Subcutaneous abdominal adipose tissue (tissue), 5 donors: ENCODE measurements at regions not wholly inside any gene's neighbourhood (a gene's known extent, or its start where the extent isn't known, plus 50 kb on each side); places are given as distances from the start of the nearest gene placed in this dataset.

Source experiments
- H3K27ac ChIP-seq: one replicate; pipeline ENCODE4 v1.7.0; 2013; ENCODE audit warnings: low read depth, mild to moderate bottlenecking, inconsistent platforms, low read length, moderate library complexity
- H3K27me3 ChIP-seq, 5 donors: one replicate each; pipeline ENCODE4 v1.7.0; 2013; ENCODE audit warnings: low read length in 5 of 5, inconsistent platforms in 1 of 5; ENCODE audit not compliant: control insufficient read depth in 5 of 5, insufficient read depth in 4 of 5
- H3K36me3 ChIP-seq, 5 donors: one replicate each; pipeline ENCODE4 v1.7.0; 2013; ENCODE audit warnings: low read length in 5 of 5; ENCODE audit not compliant: control insufficient read depth in 5 of 5, insufficient read depth in 5 of 5
- H3K4me1 ChIP-seq, 5 donors: one replicate each; pipeline ENCODE4 v1.7.0; 2013; ENCODE audit warnings: low read length in 5 of 5, mild to moderate bottlenecking in 3 of 5, moderate library complexity in 1 of 5; ENCODE audit not compliant: control insufficient read depth in 5 of 5, insufficient read depth in 5 of 5
- H3K4me3 ChIP-seq, 5 donors: one replicate each; pipeline ENCODE4 v1.7.0; 2013; ENCODE audit warnings: low read length in 5 of 5, low read depth in 1 of 5
- H3K9ac ChIP-seq, 5 donors: one replicate each; pipeline ENCODE4 v1.7.0; 2013; ENCODE audit warnings: low read length in 5 of 5, mild to moderate bottlenecking in 4 of 5, moderate library complexity in 3 of 5
- H3K9me3 ChIP-seq, 5 donors: one replicate each; pipeline ENCODE4 v1.7.0; 2013; ENCODE audit warnings: low read length in 5 of 5; ENCODE audit not compliant: control insufficient read depth in 5 of 5
- donor health status: healthy.
- donor health status: healthy.
- donor health status: healthy.
- donor health status: healthy.
- donor health status: healthy.

DNA sequence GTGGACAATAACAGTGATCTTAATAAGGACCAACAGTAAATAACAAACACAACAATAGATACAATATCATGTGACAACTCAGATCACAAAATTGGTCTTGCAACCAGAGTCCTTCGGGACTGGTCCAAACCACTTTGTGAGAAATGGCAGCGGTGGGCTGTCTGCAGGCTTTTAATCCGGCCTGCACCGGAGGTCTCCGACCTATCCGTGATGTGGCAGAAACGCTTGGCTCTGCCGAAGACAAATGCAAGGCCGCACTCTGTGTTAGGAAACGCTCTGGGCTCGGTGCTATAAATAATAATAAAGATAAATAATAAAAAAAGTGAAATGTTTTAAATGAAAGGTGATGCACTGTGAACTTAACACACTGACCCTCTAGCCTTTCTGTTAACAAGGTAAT lies 810.6 kb upstream of the NR2F2 start:
- Histone ChIP-seq H3K27me3 (no peaks in the 10 kb centered on the region), H3K27ac (no peak overlapping the region), H3K36me3 (no peaks in the 10 kb centered on the region), H3K9ac (no peak overlapping the region), H3K9me3 (no peaks in the 10 kb centered on the region), H3K4me3 (no peak overlapping the region), H3K4me1 (no peaks in the 10 kb centered on the region)

DNA sequence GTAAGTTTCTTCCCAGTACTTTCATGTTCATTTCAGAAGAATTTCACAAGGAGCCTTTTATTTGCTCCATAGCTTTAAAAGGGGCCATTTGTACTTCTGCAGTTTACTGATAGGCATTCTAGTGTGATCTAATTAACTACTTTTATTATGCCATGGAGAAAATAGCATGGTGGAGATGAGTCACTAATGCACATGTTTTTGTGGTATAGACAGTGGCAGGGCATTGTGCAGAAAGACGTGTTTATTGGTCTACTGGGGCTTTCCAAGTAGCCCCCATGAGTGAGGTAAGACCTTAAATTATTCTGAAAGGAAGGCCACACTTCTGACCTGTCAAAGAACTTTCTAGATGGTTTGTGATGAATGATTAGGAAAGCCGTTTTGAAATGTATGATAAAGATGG lies 810.0 kb upstream of the NR2F2 start:
- Histone ChIP-seq H3K9me3 (no peaks in the 10 kb centered on the region), H3K27me3 (no peaks in the 10 kb centered on the region), H3K9ac (no peak overlapping the region), H3K4me3 (no peak overlapping the region), H3K36me3 (no peaks in the 10 kb centered on the region), H3K27ac (no peak overlapping the region), H3K4me1 (no peaks in the 10 kb centered on the region)

DNA sequence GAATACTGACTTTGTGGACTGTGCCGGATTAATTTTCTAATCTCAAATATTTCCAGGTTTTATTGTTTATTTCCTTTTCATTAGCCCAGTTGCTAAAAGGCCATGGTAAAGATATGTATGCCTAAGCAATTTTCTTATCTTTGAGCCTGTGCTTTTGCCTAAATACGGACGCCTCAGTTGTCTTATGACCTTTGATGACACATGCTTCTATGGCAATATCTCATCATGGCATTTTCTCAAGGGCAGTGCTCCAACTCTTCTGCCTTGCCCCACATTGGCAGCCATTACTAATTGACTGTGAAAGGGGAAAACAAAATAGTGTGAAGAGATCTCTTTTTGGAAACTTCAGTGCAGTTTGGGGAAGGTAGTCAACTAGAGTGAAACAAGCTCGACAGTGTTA lies 809.6 kb upstream of the NR2F2 start:
- H3K4me3 ChIP-seq: no peak overlapping the region
- no peak overlapping the region for H3K9ac ChIP-seq
- H3K27ac ChIP-seq: no peak overlapping the region
- no peaks in the 10 kb centered on the region for H3K9me3 ChIP-seq
- H3K4me1 ChIP-seq: no peaks in the 10 kb centered on the region
- H3K27me3 ChIP-seq: no peaks in the 10 kb centered on the region
- H3K36me3 ChIP-seq: no peaks in the 10 kb centered on the region

DNA sequence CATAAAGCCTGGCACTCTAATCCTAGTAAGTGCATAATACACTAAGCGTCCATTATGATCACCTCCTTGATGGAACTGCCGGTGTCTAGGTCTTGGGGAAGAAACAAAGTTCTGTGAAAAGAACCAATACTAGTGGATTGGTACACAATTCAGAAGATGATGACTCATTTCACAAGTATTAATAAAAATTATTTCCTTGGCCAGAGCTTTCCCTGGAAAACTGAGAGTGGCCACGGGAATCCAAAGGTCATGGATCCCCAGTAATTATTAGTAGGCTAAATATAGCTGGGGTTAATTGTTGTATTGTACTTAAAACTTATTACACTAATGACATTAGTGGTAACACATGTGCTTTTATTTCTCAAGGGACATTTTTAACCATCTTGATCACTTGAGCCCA lies 808.0 kb upstream of the NR2F2 start:
- Histone ChIP-seq H3K9ac (no peak overlapping the region), H3K4me1 (no peaks in the 10 kb centered on the region), H3K36me3 (no peaks in the 10 kb centered on the region), H3K4me3 (no peak overlapping the region), H3K27ac (no peak overlapping the region), H3K9me3 (peaks cover 0 to 3% (median 0%) of the 10 kb centered on the region in 5 donors), H3K27me3 (no peaks in the 10 kb centered on the region)

DNA sequence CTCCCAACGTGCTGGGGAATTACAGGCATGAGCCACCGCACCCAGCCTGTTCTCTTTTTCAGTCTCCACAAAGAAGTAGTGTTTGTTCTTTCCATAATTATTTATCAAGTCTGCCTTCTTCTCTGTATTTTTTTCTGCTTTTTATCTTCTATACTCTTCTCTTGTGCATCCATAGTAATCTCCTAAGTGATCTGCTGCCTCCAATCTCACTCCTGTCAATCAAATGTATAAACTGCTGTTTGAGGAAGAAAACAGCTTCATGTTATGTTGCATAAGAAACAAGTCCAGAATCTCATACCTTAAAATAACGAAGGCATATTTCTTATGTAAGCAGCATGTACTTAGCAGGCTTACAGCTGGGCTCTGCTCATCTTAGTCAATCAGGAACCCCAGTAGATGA lies 801.6 kb upstream of the NR2F2 start:
- Histone ChIP-seq H3K27ac (no peak overlapping the region), H3K9ac (no peak overlapping the region), H3K4me1 (no peaks in the 10 kb centered on the region), H3K9me3 (peaks cover 0 to 3% (median 0%) of the 10 kb centered on the region in 5 donors), H3K4me3 (no peak overlapping the region), H3K27me3 (no peaks in the 10 kb centered on the region), H3K36me3 (no peaks in the 10 kb centered on the region)

DNA sequence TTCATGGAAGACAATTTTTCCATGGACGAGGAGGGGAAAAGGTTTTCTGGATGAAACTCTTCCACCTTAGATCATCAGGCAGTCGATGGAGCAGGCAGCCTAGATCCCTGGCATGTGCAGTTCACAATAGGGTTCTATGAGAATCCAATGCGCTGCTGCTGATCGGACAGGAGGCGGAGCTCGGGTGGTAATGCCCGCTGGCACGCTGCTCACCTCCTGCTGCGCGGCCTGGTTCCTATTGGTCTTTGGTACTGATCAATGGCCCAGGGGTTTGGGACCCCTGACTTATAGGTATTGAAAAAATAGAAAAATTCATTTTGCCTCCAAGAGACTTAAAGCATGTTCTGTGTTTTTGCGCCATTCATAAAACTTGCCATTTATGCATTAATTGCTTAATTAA lies 793.9 kb upstream of the NR2F2 start:
- Histone ChIP-seq H3K27me3 (no peaks in the 10 kb centered on the region), H3K27ac (no peak overlapping the region), H3K4me1 (no peaks in the 10 kb centered on the region), H3K9me3 (no peaks in the 10 kb centered on the region), H3K36me3 (no peaks in the 10 kb centered on the region), H3K9ac (no peak overlapping the region), H3K4me3 (no peak overlapping the region)

DNA sequence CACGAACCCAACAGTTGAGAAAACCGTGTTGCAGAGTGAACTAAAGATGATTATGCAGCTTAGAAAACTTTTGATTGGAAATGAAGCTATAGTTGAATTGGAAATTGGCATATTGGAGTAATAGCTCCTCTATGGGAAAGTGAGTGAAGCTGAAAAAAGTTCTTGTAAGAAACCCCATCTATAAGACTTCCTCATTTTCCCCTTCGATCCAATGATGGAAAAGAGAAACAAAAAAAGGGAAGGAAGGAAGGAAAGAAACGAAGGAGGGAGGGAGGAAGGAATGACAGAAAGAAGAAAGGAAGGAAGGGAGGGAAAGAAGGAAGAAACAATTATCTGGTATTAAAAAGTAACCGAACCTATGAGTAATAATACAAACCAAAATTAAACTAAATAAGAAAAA lies 791.8 kb upstream of the NR2F2 start:
- H3K4me1 ChIP-seq: no peaks in the 10 kb centered on the region
- H3K9ac ChIP-seq: no peak overlapping the region
- no peak overlapping the region for H3K27ac ChIP-seq
- H3K4me3 ChIP-seq: no peak overlapping the region
- H3K36me3 ChIP-seq: no peaks in the 10 kb centered on the region
- H3K9me3 ChIP-seq: no peaks in the 10 kb centered on the region
- H3K27me3 ChIP-seq: no peaks in the 10 kb centered on the region

DNA sequence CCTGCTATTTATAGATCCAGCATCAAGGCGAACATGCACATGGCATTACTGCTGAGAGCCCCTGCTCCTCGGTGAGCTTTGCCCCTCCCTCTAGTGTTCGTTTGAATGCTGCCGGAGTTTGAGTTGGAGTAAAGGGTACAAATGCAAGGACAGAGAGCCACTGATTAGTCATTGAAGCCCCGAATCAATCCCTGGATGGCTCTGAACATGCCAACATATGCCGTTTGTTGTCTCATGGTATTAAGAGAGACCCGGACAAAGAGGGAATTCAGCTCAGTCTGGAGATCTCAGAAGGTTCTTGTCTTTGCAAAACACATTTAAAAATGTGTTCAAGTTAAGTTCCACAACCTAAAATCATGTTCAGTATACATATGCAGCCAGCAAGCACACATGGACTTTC lies 789.2 kb upstream of the NR2F2 start:
- H3K4me3 ChIP-seq: no peak overlapping the region
- H3K4me1 ChIP-seq: no peaks in the 10 kb centered on the region

DNA sequence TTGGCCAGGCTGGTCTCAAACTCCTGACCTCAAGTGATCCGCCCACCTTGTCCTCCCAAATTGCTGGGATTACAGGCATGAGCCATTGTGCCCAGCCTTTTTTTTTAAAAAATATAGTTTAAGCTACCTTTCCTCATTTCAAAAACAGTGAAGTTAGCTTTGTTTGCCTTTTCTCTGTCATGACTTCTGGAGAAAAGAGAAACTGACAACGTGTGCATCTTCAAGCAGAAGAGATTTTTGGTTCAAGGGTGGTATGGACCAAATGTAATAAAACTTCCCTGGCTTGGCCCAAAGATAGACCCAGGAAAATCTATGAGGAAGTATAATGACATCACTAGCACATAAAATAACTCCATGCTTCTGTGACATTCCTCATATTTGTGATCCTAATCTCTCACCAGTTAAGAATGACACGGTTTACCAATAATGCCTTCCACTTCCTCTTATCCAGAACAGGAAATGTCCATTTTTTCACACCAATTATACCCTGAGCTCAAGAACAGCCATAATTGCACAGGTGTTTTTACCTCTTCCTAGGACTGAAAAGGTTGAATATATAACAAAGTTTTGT lies 781.2 kb upstream of the NR2F2 start:
- Histone ChIP-seq H3K9me3 (no peaks in the 10 kb centered on the region), H3K27me3 (no peaks in the 10 kb centered on the region), H3K9ac (no peak overlapping the region), H3K4me3 (no peak overlapping the region), H3K4me1 (no peaks in the 10 kb centered on the region), H3K27ac (no peak overlapping the region), H3K36me3 (no peaks in the 10 kb centered on the region)

More for the DNA sequence above, 789.2 kb upstream of the NR2F2 start:
- H3K36me3 ChIP-seq: no peaks in the 10 kb centered on the region
- H3K9ac ChIP-seq: no peak overlapping the region
- no peaks in the 10 kb centered on the region for H3K9me3 ChIP-seq
- no peak overlapping the region for H3K27ac ChIP-seq
- H3K27me3 ChIP-seq: no peaks in the 10 kb centered on the region

DNA sequence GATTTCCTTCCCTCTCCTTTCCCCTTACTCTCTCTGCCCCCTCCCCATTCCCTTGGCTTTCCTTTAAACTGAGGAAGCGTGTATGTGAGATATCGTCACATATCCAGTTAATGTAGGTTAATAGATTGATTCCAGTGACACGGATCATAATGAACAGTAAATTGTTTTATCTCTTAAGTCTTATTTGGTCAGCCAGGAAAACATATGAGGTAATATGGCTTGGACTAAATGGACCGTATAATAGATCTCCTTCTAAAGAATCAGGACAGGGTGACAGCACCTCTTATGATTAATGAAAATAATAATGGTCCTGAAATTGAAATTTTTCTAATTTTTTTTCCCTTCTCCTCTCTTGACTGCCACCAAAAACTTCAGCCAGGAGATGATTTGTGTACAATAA lies 779.8 kb upstream of the NR2F2 start:
- Histone ChIP-seq H3K4me3 (no peak overlapping the region), H3K9me3 (no peaks in the 10 kb centered on the region), H3K9ac (no peak overlapping the region), H3K4me1 (no peaks in the 10 kb centered on the region), H3K36me3 (no peaks in the 10 kb centered on the region), H3K27ac (no peak overlapping the region), H3K27me3 (no peaks in the 10 kb centered on the region)

DNA sequence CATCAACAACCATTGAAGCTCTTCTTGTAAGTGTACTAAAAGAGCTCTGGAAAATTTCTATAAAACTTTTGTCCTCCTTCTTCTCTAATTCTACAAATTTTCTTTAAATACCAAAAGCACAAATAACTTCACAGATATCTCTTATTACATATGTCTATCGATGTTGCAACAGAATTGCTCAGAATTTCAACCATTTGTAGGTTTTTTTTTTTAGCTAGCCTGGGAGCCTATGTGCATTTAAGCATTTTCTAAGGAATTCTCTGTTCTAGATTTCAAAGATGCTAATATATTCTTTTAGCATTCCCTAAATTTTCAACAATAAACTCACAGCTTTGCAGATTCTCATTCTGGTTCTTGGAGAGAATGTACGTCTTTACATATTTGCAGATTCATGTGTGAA lies 774.3 kb upstream of the NR2F2 start:
- H3K36me3 ChIP-seq: no peaks in the 10 kb centered on the region
- H3K9ac ChIP-seq: no peak overlapping the region
- H3K4me1 ChIP-seq: no peaks in the 10 kb centered on the region
- H3K4me3 ChIP-seq: no peak overlapping the region
- H3K27me3 ChIP-seq: peaks cover 0 to 5% (median 0%) of the 10 kb centered on the region in 5 donors
- no peaks in the 10 kb centered on the region for H3K9me3 ChIP-seq
- no peak overlapping the region for H3K27ac ChIP-seq
